ENCODE measurements at regions not wholly inside any gene's neighbourhood (a gene's known extent, or its start where the extent isn't known, plus 50 kb on each side); places are given as distances from the start of the nearest gene placed in this dataset.
"Not testable (repeated sequence)": the region's sequence is repeated elsewhere in the genome, so short reads cannot be mapped to it uniquely, and the experiment has no call there.

- DNase-seq, result no peak
These were observed 149.4 kb upstream of the ZC3H12A start for GRCh38 chr1:37325010-37325409.

GRCh38 chr1:37325509-37326437 is 148.6 kb upstream of the ZC3H12A start:
- no peak for DNase-seq

GRCh38 chr1:37332126-37332525 is 142.3 kb upstream of the ZC3H12A start:
- DNase-seq, result no peak

GRCh38 chr1:37338658-37339057 is 135.7 kb upstream of the ZC3H12A start:
- DNase-seq, result no peak

- no peak for DNase-seq
These were observed 131.6 kb upstream of the ZC3H12A start for GRCh38 chr1:37342736-37343135.

- no peak for DNase-seq
These were observed 127.2 kb upstream of the ZC3H12A start for GRCh38 chr1:37347104-37347649.

- DNase-seq, result no peak
These were observed 120.5 kb upstream of the ZC3H12A start for GRCh38 chr1:37353871-37354270.

GRCh38 chr1:37354876-37355650 is 119.3 kb upstream of the ZC3H12A start:
- no peak for DNase-seq

GRCh38 chr1:37358992-37359391 is 115.4 kb upstream of the ZC3H12A start:
- DNase-seq, result no peak

GRCh38 chr1:37360011-37360410 is 114.4 kb upstream of the ZC3H12A start:
- no peak for DNase-seq

GRCh38 chr1:37362594-37363385 is 111.6 kb upstream of the ZC3H12A start:
- no peak for DNase-seq

- DNase-seq, result no peak
These were observed 110.8 kb upstream of the ZC3H12A start for GRCh38 chr1:37363535-37363934.

- DNase-seq, result not testable (repeated sequence)
These were observed 105.6 kb upstream of the ZC3H12A start for GRCh38 chr1:37368665-37369315.

GRCh38 chr1:37372302-37372701 is 102.1 kb upstream of the ZC3H12A start:
- no peak for DNase-seq

- no peak for DNase-seq
These were observed 101.7 kb upstream of the ZC3H12A start for GRCh38 chr1:37372711-37373110.

- DNase-seq, result no peak
These were observed 101.0 kb upstream of the ZC3H12A start for GRCh38 chr1:37373413-37373812.

- not testable (repeated sequence) for DNase-seq
These were observed 93.8 kb upstream of the ZC3H12A start for GRCh38 chr1:37380546-37380945.

GRCh38 chr1:37387854-37388253 is 86.5 kb upstream of the ZC3H12A start:
- no peak for DNase-seq

GRCh38 chr1:37389327-37389726 is 85.1 kb upstream of the ZC3H12A start:
- DNase-seq, result no peak

- DNase-seq, result no peak
These were observed 83.0 kb upstream of the ZC3H12A start for GRCh38 chr1:37391211-37392011.

GRCh38 chr1:37392051-37392450 is 82.3 kb upstream of the ZC3H12A start:
- DNase-seq, result no peak

All from AML-193 (cell line).